GM12865 (cell line): ENCODE measurements at regions not wholly inside any gene's neighbourhood (a gene's known extent, or its start where the extent isn't known, plus 50 kb on each side); places are given as distances from the start of the nearest gene placed in this dataset.

Experiments
- DNase-seq: peaks from one replicate; pipeline ENCODE4 v3.0.0; 2010; ENCODE audit warnings: low read depth
- H3K4me3 ChIP-seq: 2 replicates; pipeline ENCODE4 v1.5.1; 2011; ENCODE audit warnings: mild to moderate bottlenecking, low read depth, low read length, control low read depth
- CTCF ChIP-seq: IDR thresholded peaks from 2 replicates; pipeline ENCODE4 v1.5.1; 2011; ENCODE audit warnings: low read length, control low read depth, low read depth, inconsistent platforms; ENCODE audit not compliant: insufficient read depth; ENCODE audit errors: missing control alignments

DNA sequence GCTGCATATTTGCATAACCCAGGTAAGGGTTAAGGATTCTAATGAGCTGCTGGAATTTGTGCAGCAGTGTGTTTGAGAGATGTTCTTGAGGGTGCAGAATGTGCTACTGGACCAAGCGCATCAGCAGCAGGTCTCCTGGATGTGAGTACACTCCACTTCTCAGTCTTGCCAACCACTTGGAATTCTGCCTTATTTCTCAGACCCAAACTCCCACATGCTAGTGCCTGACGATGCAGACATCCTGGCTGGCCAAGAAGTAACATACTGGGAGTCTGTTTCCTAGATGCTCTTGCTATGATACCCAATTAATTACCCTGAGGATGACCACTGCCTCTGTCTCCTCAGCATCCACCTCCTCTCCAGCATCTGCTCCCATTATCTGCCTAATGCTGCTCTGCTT lies 186.6 kb downstream of the MOXD1 start:
- no peak for TF ChIP-seq CTCF
- no peak overlapping the region for H3K4me3 ChIP-seq
- DNase-seq = no peak

DNA sequence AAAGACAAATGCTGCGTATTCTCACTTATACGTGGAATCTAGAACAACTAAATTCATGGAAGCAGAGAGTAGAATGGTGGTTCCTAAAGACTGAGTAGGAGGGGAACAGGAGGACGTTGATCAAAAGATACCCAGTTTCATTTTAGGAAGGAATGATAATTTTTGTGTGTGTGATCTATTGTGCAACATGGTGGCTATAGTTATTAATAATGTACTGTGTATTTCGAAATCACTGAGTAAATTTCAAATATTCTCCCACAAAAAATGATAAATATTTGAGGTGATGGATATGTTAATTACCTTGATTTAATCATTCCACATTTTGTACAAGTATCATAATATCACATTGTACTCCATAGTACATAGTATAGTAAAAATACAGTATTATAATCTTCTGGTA lies 187.5 kb downstream of the MOXD1 start:
- no peak for TF ChIP-seq CTCF
- no peak for DNase-seq
- H3K4me3 ChIP-seq = no peak overlapping the region

- TF ChIP-seq CTCF = no peak
- H3K4me3 ChIP-seq = no peak overlapping the region
Observed at GRCh38 chr6:132213191-132213590, 188.1 kb downstream of the MOXD1 start.

DNA sequence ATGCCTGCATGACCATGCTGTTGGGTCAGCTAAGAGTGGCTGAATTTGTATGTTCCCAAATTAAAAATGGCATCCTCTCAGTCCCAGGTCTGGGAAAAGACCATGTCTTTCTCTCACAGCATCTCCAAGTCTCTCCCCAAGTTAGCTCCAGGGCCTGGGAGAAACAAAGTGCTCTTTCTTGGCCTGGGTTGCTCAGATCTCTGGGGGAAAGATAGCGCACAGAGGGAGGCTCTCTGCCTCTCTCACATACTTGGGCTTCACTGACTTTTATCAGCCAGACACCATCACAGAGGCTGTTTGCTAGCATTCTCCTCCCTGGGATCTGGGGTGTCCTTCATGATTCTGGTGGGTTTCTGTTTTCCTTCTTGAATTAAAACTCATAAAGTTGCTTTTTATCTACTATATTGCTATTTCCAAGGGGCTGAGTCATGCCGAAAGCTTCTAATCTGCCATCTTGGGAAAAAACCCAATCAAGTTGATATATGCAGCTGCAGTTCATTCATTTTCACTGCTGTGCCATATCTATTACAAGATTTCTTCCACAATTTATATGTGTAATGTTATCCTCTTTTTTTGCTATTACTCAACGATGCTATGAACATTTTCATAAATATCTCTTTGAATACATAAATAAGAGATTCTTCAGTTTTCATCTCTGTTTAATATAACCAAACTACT lies 190.2 kb downstream of the MOXD1 start:
- no peak overlapping the region for H3K4me3 ChIP-seq
- TF ChIP-seq CTCF = no peak
- DNase-seq = no peak

More at GRCh38 chr6:132213191-132213590, 188.1 kb downstream of the MOXD1 start:
- DNase-seq = no peak

GRCh38 chr6:132209351-132209750 lies 191.9 kb downstream of the MOXD1 start:
- DNase-seq = no peak
- no peak overlapping the region for H3K4me3 ChIP-seq
- no peak for TF ChIP-seq CTCF

GRCh38 chr6:132207991-132208390 lies 193.3 kb downstream of the MOXD1 start:
- H3K4me3 ChIP-seq = no peak overlapping the region
- TF ChIP-seq CTCF = no peak
- DNase-seq = no peak

DNA sequence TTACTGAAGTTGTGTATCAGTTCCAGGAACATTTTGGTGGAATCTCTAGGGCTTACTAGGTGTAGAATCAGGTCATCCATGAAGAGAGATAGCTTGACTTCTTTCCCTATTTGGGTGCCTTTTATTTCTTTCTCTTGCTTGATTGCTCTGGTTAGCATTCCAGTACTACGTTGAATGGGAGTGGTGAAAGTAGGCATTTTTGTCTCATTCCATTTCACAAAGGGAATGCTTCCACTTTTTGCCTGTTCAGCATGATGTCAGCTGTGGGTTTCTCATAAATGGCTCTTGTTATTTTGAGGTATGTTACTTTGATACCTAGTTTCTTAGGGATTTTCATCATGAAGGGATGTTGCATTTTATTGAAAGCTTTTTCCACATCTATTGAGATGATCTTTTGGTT lies 195.3 kb downstream of the MOXD1 start:
- no peak overlapping the region for H3K4me3 ChIP-seq
- DNase-seq = no peak
- TF ChIP-seq CTCF = no peak
